SU-DHL-6 (cell line): ENCODE measurements at regions not wholly inside any gene's neighbourhood (a gene's known extent, or its start where the extent isn't known, plus 50 kb on each side); places are given as distances from the start of the nearest gene placed in this dataset.

Source experiments
- H2AFZ ChIP-seq: fragments of 200-600 bp; sonication (generic); 2 replicates; pipeline ENCODE4 v1.6.1; 2014; ENCODE audit warnings: low read depth, mild to moderate bottlenecking, moderate library complexity, mixed read lengths, antibody characterized with exemption, low read length; ENCODE audit not compliant: severe bottlenecking
- H3F3A ChIP-seq: fragments of 200-600 bp; shearing (Covaris generic); 2 replicates; pipeline ENCODE4 v1.6.0; 2016; ENCODE audit warnings: antibody characterized with exemption, mild to moderate bottlenecking; ENCODE audit not compliant: insufficient read depth
- H3K27ac ChIP-seq: fragments of 200-600 bp; sonication (generic); 2 replicates; pipeline ENCODE4 v1.5.1; 2016; ENCODE audit warnings: low read depth, mild to moderate bottlenecking, low read length, moderate library complexity, mixed read lengths
- H3K27me3 ChIP-seq: fragments of 200-600 bp; sonication (generic), shearing (Covaris generic); 2 replicates; pipeline ENCODE4 v1.6.0; 2014; ENCODE audit warnings: mild to moderate bottlenecking, low read length
- H3K36me3 ChIP-seq: fragments of 200-600 bp; sonication (generic); 2 replicates; pipeline ENCODE4 v1.6.1; 2014; ENCODE audit warnings: mild to moderate bottlenecking, low read length, mixed read lengths
- H3K4me2 ChIP-seq: fragments of 300-600, 200-600 bp; shearing (Covaris generic), sonication (generic); 2 replicates; pipeline ENCODE4 v1.6.0; 2014; ENCODE audit warnings: low read length, low read depth, mild to moderate bottlenecking; ENCODE audit not compliant: poor library complexity, severe bottlenecking
- H3K4me3 ChIP-seq: fragments of 200-600 bp; sonication (generic); 2 replicates; pipeline ENCODE4 v1.5.1; 2014; ENCODE audit warnings: antibody characterized with exemption, low read length, mild to moderate bottlenecking, mixed read lengths; ENCODE audit not compliant: insufficient read depth, poor library complexity, severe bottlenecking
- H3K79me2 ChIP-seq: fragments of 200-600 bp; sonication (generic); 2 replicates; pipeline ENCODE4 v1.6.1; 2014; ENCODE audit warnings: mild to moderate bottlenecking, low read length, moderate library complexity; ENCODE audit not compliant: insufficient read depth
- H3K9ac ChIP-seq: fragments of 200-600 bp; sonication (generic); 2 replicates; pipeline ENCODE4 v1.7.0; 2014; ENCODE audit warnings: mild to moderate bottlenecking, low read length
- H3K9me2 ChIP-seq: fragments of 200-600 bp; sonication (generic); replicated peaks from 2 replicates; pipeline ENCODE4 v1.6.1; 2014; ENCODE audit warnings: low read length; ENCODE audit not compliant: insufficient read depth
- H3K9me3 ChIP-seq: fragments of 200-600 bp; sonication (generic); 2 replicates; pipeline ENCODE4 v1.6.1; 2014; ENCODE audit warnings: low read length, mixed read lengths; ENCODE audit not compliant: insufficient read depth
- H4K20me1 ChIP-seq: fragments of 200-600 bp; sonication (generic); 2 replicates; pipeline ENCODE4 v1.6.1; 2014; ENCODE audit warnings: low read depth, mild to moderate bottlenecking, antibody characterized with exemption, low read length, moderate library complexity, mixed read lengths
- EZH2phosphoT487 ChIP-seq: fragments of 200-600 bp; sonication (generic), shearing (Covaris generic); conservative IDR thresholded peaks from 2 replicates; pipeline ENCODE4 v1.6.1; 2018; ENCODE audit warnings: mild to moderate bottlenecking, antibody characterized with exemption, low read length, moderate library complexity, mixed read lengths
- TF ChIP-seq, protein P1 (sequence below): fragments of 200-600 bp; sonication (generic); IDR thresholded peaks from one replicate; pipeline ENCODE4 v1.5.1; 2017; ENCODE audit warnings: antibody characterized with exemption, mild to moderate bottlenecking, low read length, moderate library complexity; ENCODE audit not compliant: insufficient read depth, poor library complexity, severe bottlenecking

DNA sequence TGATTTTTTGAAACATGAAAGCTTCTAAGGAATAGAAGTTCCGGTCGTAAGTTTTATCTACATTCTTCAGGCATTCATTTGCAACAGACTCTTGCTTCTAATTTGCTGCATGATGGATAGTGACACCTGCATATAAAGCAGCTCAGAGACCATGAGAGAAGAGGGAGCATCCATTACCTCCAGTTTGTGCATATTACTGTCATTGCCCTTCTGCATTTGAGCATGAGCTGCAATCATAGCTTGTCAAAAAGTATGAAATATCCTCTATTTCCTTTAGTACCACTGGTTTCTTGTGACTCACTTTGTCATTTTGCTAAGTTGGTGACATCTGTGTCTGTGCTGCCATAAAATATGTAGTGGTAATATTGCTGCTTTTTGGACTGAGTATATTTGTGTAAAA lies 160.1 kb upstream of the STAC start:
- H3K9me2 ChIP-seq = no peaks in the 10 kb centered on the region
- no peaks in the 10 kb centered on the region for H4K20me1 ChIP-seq
- no peaks in the 10 kb centered on the region for H3F3A ChIP-seq
- H3K9ac ChIP-seq = no peak overlapping the region
- H3K4me3 ChIP-seq = no peak overlapping the region
- H3K36me3 ChIP-seq = no peaks in the 10 kb centered on the region
- no peak overlapping the region for H2AFZ ChIP-seq
- no peaks in the 10 kb centered on the region for H3K9me3 ChIP-seq
- no peak overlapping the region for H3K4me2 ChIP-seq
- no peak for TF ChIP-seq EZH2phosphoT487
- TF ChIP-seq, protein P1, sequence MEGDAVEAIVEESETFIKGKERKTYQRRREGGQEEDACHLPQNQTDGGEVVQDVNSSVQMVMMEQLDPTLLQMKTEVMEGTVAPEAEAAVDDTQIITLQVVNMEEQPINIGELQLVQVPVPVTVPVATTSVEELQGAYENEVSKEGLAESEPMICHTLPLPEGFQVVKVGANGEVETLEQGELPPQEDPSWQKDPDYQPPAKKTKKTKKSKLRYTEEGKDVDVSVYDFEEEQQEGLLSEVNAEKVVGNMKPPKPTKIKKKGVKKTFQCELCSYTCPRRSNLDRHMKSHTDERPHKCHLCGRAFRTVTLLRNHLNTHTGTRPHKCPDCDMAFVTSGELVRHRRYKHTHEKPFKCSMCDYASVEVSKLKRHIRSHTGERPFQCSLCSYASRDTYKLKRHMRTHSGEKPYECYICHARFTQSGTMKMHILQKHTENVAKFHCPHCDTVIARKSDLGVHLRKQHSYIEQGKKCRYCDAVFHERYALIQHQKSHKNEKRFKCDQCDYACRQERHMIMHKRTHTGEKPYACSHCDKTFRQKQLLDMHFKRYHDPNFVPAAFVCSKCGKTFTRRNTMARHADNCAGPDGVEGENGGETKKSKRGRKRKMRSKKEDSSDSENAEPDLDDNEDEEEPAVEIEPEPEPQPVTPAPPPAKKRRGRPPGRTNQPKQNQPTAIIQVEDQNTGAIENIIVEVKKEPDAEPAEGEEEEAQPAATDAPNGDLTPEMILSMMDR = no peak
- no peaks in the 10 kb centered on the region for H3K27me3 ChIP-seq
- no peak overlapping the region for H3K27ac ChIP-seq
- no peaks in the 10 kb centered on the region for H3K79me2 ChIP-seq

DNA sequence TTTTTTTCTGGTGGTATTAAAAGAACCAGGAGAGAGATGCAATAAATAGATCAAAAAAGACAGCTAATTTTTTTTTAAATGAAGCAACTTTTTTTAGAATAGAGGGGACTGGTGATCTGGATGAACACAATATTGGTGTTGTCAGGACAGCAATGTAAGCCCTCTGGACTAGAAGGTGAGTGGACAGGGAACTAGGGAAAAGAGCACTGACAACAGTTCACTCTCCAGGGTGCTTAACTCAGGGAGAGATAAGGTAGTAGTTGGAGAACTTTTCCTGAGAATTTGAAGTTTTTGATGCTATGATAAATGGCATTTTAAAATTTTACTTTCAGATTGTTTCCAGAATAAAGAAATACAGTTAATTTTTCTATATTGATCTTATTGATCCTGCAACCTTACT lies 158.3 kb upstream of the STAC start:
- Histone ChIP-seq H3K27ac (no peak overlapping the region), H3K9me2 (no peaks in the 10 kb centered on the region), H3K4me2 (no peak overlapping the region), H3K9me3 (0 out of 2 replicates have a peak, but pooled peaks cover 3% of the 10 kb centered on the region), H4K20me1 (no peaks in the 10 kb centered on the region), H3K27me3 (no peaks in the 10 kb centered on the region), H3K9ac (no peak overlapping the region), H2AFZ (no peak overlapping the region), H3K36me3 (no peaks in the 10 kb centered on the region), H3K4me3 (no peak overlapping the region), H3F3A (no peaks in the 10 kb centered on the region), H3K79me2 (no peaks in the 10 kb centered on the region)
- TF ChIP-seq, protein P1 = no peak
- TF ChIP-seq EZH2phosphoT487 = no peak

- no peaks in the 10 kb centered on the region for H4K20me1 ChIP-seq
- no peak for TF ChIP-seq EZH2phosphoT487
- TF ChIP-seq, protein P1 = no peak
- no peak overlapping the region for H3K4me2 ChIP-seq
- H3K36me3 ChIP-seq = no peaks in the 10 kb centered on the region
- no peak overlapping the region for H3K9ac ChIP-seq
- no peaks in the 10 kb centered on the region for H3K79me2 ChIP-seq
- no peak overlapping the region for H2AFZ ChIP-seq
- no peaks in the 10 kb centered on the region for H3K27me3 ChIP-seq
- 0 out of 2 replicates have a peak, but pooled peaks cover 3% of the 10 kb centered on the region for H3K9me3 ChIP-seq
- no peak overlapping the region for H3K4me3 ChIP-seq
- no peak overlapping the region for H3K27ac ChIP-seq
- H3K9me2 ChIP-seq = no peaks in the 10 kb centered on the region
- H3F3A ChIP-seq = no peaks in the 10 kb centered on the region
These were observed 152.3 kb upstream of the STAC start for GRCh38 chr3:36227980-36228379.
